Mucosa of stomach (tissue), 1 donor: ENCODE measurements at regions not wholly inside any gene's neighbourhood (a gene's known extent, or its start where the extent isn't known, plus 50 kb on each side); places are given as distances from the start of the nearest gene placed in this dataset.

Experiments
- H3K27me3 ChIP-seq: one replicate; pipeline ENCODE4 v1.7.0; 2013; ENCODE audit warnings: mild to moderate bottlenecking, low read length; ENCODE audit not compliant: control insufficient read depth, insufficient read depth
- H3K36me3 ChIP-seq: one replicate; pipeline ENCODE4 v1.7.0; 2013; ENCODE audit warnings: low read length; ENCODE audit not compliant: control insufficient read depth, insufficient read depth
- H3K4me1 ChIP-seq: one replicate; pipeline ENCODE4 v1.7.0; 2013; ENCODE audit warnings: mild to moderate bottlenecking, low read length; ENCODE audit not compliant: control insufficient read depth, insufficient read depth
- H3K4me3 ChIP-seq: one replicate; pipeline ENCODE4 v1.7.0; 2013; ENCODE audit warnings: low read length
- H3K9ac ChIP-seq: one replicate; pipeline ENCODE4 v1.7.0; 2013; ENCODE audit warnings: mild to moderate bottlenecking, low read length, moderate library complexity
- H3K9me3 ChIP-seq: one replicate; pipeline ENCODE4 v1.7.0; 2013; ENCODE audit warnings: mild to moderate bottlenecking, low read length, moderate library complexity; ENCODE audit not compliant: control insufficient read depth
- donor health status: Pancreatic carcinoma.

GRCh38 chr18:40956213-40956612 is 998.8 kb upstream of the PIK3C3 start:
- Histone ChIP-seq H3K36me3 (no peaks in the 10 kb centered on the region), H3K4me1 (no peaks in the 10 kb centered on the region), H3K9me3 (no peaks in the 10 kb centered on the region), H3K4me3 (no peak overlapping the region), H3K27me3 (no peaks in the 10 kb centered on the region), H3K9ac (no peak overlapping the region)

DNA sequence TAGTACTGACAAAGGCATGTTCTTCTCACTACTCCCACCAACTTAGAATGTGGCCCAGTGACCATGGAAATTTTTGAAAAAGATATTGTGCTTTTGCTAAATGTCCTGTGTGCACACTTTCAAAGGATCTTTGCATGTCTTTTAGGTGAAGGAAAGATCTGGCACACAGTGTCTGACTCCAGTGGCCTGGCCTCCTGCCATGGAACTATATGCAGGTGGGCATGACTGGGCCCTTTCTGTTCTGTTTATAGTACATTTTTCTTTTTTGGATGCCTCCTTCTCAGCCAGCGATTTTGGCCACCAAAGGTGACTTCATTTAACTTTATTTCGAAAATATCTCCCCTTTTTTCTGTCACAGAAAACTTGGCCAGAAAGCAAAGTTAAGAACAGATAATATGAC is 999.7 kb upstream of the PIK3C3 start:
- H3K9me3 ChIP-seq, result no peaks in the 10 kb centered on the region
- no peak overlapping the region for H3K9ac ChIP-seq
- no peaks in the 10 kb centered on the region for H3K4me1 ChIP-seq
- H3K4me3 ChIP-seq, result no peak overlapping the region
- H3K36me3 ChIP-seq, result no peaks in the 10 kb centered on the region
- no peaks in the 10 kb centered on the region for H3K27me3 ChIP-seq

GRCh38 chr18:40949114-40949950 is 1005.7 kb upstream of the PIK3C3 start:
- no peaks in the 10 kb centered on the region for H3K36me3 ChIP-seq
- no peak overlapping the region for H3K4me3 ChIP-seq
- H3K27me3 ChIP-seq, result no peaks in the 10 kb centered on the region
- H3K9ac ChIP-seq, result no peak overlapping the region
- H3K4me1 ChIP-seq, result no peaks in the 10 kb centered on the region
- H3K9me3 ChIP-seq, result no peaks in the 10 kb centered on the region

- no peak overlapping the region for H3K4me3 ChIP-seq
- no peaks in the 10 kb centered on the region for H3K4me1 ChIP-seq
- no peaks in the 10 kb centered on the region for H3K9me3 ChIP-seq
- no peaks in the 10 kb centered on the region for H3K36me3 ChIP-seq
- H3K27me3 ChIP-seq, result no peaks in the 10 kb centered on the region
- H3K9ac ChIP-seq, result no peak overlapping the region
Observed at GRCh38 chr18:40944576-40944975, 1010.5 kb upstream of the PIK3C3 start.

DNA sequence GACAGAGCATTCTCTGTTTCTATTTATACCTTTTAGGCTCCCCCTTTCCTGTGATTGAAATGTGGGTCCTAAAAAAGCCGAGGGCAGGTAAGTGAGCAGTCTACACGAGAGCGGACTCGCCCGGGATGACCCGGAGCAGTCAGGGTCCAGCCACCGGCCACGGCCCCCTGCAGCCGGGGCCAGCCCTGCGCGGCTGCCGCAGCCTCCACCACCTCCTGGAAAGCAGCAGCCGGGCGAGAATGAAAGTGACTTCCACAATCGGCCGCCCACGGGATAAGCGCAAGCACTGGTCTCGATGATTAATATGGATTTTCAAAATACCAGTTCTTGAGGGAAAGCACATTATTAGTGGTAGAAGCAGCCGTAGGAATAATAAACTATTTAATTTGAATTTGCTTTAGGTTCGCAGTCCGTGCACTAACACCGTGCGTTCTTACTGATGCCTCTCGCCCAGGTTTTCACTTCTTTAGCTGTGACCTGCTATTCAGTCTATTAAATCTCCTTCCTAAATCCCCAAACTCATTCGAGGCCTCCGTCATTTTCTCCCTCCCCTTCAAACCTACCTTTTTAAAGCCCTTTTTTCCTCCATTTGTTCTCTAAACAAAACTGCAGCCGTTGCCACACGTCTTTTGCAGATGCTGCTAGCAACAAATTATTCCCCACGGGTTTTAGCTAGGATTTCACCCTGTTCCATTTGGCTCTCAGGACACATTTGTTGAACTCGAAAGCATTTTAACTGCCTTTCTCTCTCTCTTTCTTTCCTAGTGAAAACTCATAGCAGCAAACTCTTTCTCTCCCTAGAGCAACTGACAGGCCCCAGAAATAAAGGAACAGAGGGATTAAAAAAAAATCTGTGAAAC is 1015.1 kb upstream of the PIK3C3 start:
- no peaks in the 10 kb centered on the region for H3K36me3 ChIP-seq
- no peak overlapping the region for H3K9ac ChIP-seq
- H3K4me3 ChIP-seq, result no peak overlapping the region
- H3K4me1 ChIP-seq, result no peaks in the 10 kb centered on the region
- no peaks in the 10 kb centered on the region for H3K9me3 ChIP-seq
- no peaks in the 10 kb centered on the region for H3K27me3 ChIP-seq

DNA sequence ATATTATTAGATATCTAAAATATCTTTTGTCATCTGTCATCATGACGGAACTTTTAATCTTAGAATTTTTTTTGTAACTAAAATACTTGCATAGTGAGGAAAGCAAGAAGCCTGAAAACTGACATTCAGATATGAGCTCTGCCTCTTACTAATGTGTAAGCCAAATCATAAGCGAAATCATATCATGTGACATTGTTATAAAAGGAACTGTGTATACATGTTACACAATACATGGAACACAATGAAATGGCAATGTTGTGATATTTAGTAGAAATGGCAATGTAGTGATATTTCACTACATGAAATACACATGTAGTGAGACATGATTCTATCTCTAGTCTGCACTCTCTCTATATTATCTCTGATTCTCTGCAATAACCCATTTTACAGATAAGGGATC is 1016.4 kb upstream of the PIK3C3 start:
- Histone ChIP-seq H3K9ac (no peak overlapping the region), H3K36me3 (no peaks in the 10 kb centered on the region), H3K27me3 (no peaks in the 10 kb centered on the region), H3K4me3 (no peak overlapping the region), H3K9me3 (no peaks in the 10 kb centered on the region), H3K4me1 (no peaks in the 10 kb centered on the region)

DNA sequence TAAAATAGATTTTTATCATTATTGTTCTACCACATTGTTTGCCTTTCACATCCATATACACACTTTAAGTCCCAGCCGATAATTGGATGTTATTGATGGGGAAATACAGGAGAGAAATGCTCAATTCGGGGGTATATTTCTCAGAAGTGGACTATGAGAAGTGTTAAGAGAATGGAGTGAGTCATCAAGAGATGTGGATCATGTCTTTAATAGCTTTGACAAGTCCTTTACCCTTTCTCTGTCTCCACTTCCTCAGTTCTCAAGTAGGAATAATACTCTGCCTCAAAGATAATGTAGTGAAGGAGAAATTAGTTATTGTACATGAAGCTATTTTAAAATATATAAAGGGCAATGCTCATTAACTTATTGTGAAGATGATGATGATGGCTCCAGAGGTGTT is 1017.6 kb upstream of the PIK3C3 start:
- H3K4me1 ChIP-seq, result no peaks in the 10 kb centered on the region
- no peak overlapping the region for H3K4me3 ChIP-seq
- no peaks in the 10 kb centered on the region for H3K36me3 ChIP-seq
- H3K9ac ChIP-seq, result no peak overlapping the region
- no peaks in the 10 kb centered on the region for H3K9me3 ChIP-seq
- no peaks in the 10 kb centered on the region for H3K27me3 ChIP-seq

- Histone ChIP-seq H3K36me3 (no peaks in the 10 kb centered on the region), H3K9ac (no peak overlapping the region), H3K4me1 (no peaks in the 10 kb centered on the region), H3K27me3 (no peaks in the 10 kb centered on the region), H3K4me3 (no peak overlapping the region), H3K9me3 (no peaks in the 10 kb centered on the region)
Observed at GRCh38 chr18:40935423-40935822, 1019.6 kb upstream of the PIK3C3 start.

- H3K9ac ChIP-seq, result no peak overlapping the region
- H3K4me1 ChIP-seq, result no peaks in the 10 kb centered on the region
- no peaks in the 10 kb centered on the region for H3K9me3 ChIP-seq
- no peak overlapping the region for H3K4me3 ChIP-seq
- no peaks in the 10 kb centered on the region for H3K27me3 ChIP-seq
- H3K36me3 ChIP-seq, result no peaks in the 10 kb centered on the region
Observed at GRCh38 chr18:40932862-40933261, 1022.2 kb upstream of the PIK3C3 start.

GRCh38 chr18:40930211-40930882 is 1024.7 kb upstream of the PIK3C3 start:
- Histone ChIP-seq H3K9me3 (no peaks in the 10 kb centered on the region), H3K36me3 (no peaks in the 10 kb centered on the region)

DNA sequence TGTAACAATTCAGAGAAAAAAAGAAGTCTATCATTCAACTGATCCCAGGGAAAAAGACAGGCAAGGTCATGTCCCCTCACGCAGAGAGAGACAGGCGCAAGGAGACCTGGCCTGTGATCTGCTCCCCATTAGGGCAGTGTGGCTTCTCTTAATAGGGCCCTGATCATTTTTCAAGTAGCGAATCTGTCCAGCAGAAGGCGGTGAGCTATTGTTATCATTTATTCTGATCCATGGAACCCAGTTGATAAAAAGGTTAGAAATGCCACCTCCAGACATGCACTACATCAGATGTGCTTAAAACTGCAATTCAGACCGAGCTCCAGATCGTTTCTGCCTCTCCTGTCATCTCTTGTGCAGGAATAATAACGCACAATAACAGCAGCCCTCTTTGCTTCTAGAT is 1025.6 kb upstream of the PIK3C3 start:
- Histone ChIP-seq H3K4me3 (no peak overlapping the region), H3K36me3 (no peaks in the 10 kb centered on the region), H3K27me3 (no peaks in the 10 kb centered on the region), H3K9me3 (no peaks in the 10 kb centered on the region), H3K4me1 (no peaks in the 10 kb centered on the region), H3K9ac (no peak overlapping the region)

More at GRCh38 chr18:40930211-40930882, 1024.7 kb upstream of the PIK3C3 start:
- H3K27me3 ChIP-seq, result no peaks in the 10 kb centered on the region
- no peak overlapping the region for H3K9ac ChIP-seq
- no peak overlapping the region for H3K4me3 ChIP-seq
- H3K4me1 ChIP-seq, result no peaks in the 10 kb centered on the region

DNA sequence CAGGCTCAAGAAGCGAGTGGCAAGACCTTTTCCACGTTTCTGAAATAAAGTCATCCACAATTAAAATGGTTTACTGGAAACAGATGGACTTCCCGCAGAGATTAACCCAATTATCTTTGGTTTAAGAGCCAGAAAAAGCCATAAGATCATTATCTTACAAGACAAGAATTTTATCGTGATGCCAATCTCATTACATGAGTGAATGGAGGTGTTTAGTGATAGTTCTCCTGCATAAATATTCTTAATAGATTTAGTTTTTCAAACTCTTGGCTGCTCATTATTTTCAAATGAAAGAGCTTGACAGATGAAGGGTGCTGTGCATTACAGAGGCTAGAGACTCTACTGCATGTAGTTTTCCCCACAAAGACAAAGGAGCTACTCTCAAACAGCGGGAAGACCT is 1028.4 kb upstream of the PIK3C3 start:
- H3K4me3 ChIP-seq, result no peak overlapping the region
- no peak overlapping the region for H3K9ac ChIP-seq
- H3K36me3 ChIP-seq, result no peaks in the 10 kb centered on the region
- no peaks in the 10 kb centered on the region for H3K27me3 ChIP-seq
- H3K9me3 ChIP-seq, result no peaks in the 10 kb centered on the region
- H3K4me1 ChIP-seq, result no peaks in the 10 kb centered on the region
